ENCODE measurements at regions not wholly inside any gene's neighbourhood (a gene's known extent, or its start where the extent isn't known, plus 50 kb on each side); places are given as distances from the start of the nearest gene placed in this dataset.
"Not testable (repeated sequence)": the region's sequence is repeated elsewhere in the genome, so short reads cannot be mapped to it uniquely, and the experiment has no call there.

- H4K8ac ChIP-seq (ENCODE audit: extremely low read depth, insufficient read depth, low read length); H3K4ac ChIP-seq (replicated peaks; ENCODE audit: insufficient read length, low read depth, low read length); H4K91ac ChIP-seq (replicated peaks; ENCODE audit: insufficient read length, low read length); H3K79me2 ChIP-seq (ENCODE audit: control insufficient read depth in 1 of 2, insufficient read depth in 2 of 2, low read length in 2 of 2); H3K23ac ChIP-seq (ENCODE audit: insufficient read length); H3K4me2 ChIP-seq (ENCODE audit: insufficient read depth in 1 of 2, low read depth in 2 of 2, low read length in 2 of 2); H2AK5ac ChIP-seq (ENCODE audit: low read depth, low read length); H3K27me3 ChIP-seq (replicated peaks in 1 of 4; ENCODE audit: control insufficient read depth in 3 of 4, extremely low read depth in 1 of 4, insufficient read depth in 3 of 4, low read length in 3 of 4); H3K27ac ChIP-seq (ENCODE audit: low read depth, low read length); H2AFZ ChIP-seq (ENCODE audit: low read length); FAIRE-seq; DNase-seq (ENCODE audit: low read depth in 1 of 2, low spot score in 2 of 2); H2BK20ac ChIP-seq (ENCODE audit: low read length); H3K56ac ChIP-seq (replicated peaks; ENCODE audit: insufficient read length, low read depth, low read length); H2BK12ac ChIP-seq (ENCODE audit: low read depth, low read length); H3K4me1 ChIP-seq (replicated peaks in 1 of 4; ENCODE audit: control insufficient read depth in 3 of 4, insufficient read depth in 4 of 4, low read length in 3 of 4); H4K20me1 ChIP-seq (replicated peaks in 1 of 2; ENCODE audit: control insufficient read depth in 1 of 2, insufficient read depth in 2 of 2, low read length in 2 of 2); H2BK15ac ChIP-seq (ENCODE audit: low read length); CTCF ChIA-PET (ENCODE audit: partially characterized antibody); H3K79me1 ChIP-seq (ENCODE audit: low read depth, low read length); H3K4me3 ChIP-seq (ENCODE audit: extremely low read depth in 1 of 4, insufficient read depth in 2 of 4, low read depth in 3 of 4, low read length in 4 of 4); H2BK5ac ChIP-seq (ENCODE audit: low read depth, low read length); H3K14ac ChIP-seq (ENCODE audit: insufficient read length); H3K23me2 ChIP-seq (ENCODE audit: low read depth, low read length); H2BK120ac ChIP-seq (replicated peaks; ENCODE audit: low read depth, low read length); H3K9ac ChIP-seq (replicated peaks in 1 of 4; ENCODE audit: extremely low read depth in 1 of 4, low read depth in 3 of 4, low read length in 3 of 4); H3K18ac ChIP-seq (ENCODE audit: extremely low read depth, low read length); POLR2A ChIA-PET (ENCODE audit: partially characterized antibody); H4K5ac ChIP-seq (ENCODE audit: insufficient read length, low read depth, low read length): not testable (repeated sequence)
- WGBS, 2 experiments (ENCODE audit: extremely low coverage in 1 of 2, insufficient coverage in 1 of 2, insufficient read length in 1 of 2, insufficient replicate concordance in 2 of 2, low coverage in 1 of 2, low lambda C conversion rate in 2 of 2, missing lambda C conversion rate in 1 of 2), result 91% methylated on average over 34 of the region's 34 CpGs; no CpG with 5 or more reads in 1 of the 2 experiments
- H3K9me3 ChIP-seq (ENCODE audit: insufficient read depth in 2 of 2, low read depth in 1 of 2, low read length in 1 of 2), result peaks cover 43 to 57% of the 10 kb centered on the region in 2 experiments
- peaks cover 0 to 22% (median 0%) of the 10 kb centered on the region in 4 experiments; a peak in 1 of 8 replicates for H3K36me3 ChIP-seq (ENCODE audit: control insufficient read depth in 2 of 4, insufficient read depth in 4 of 4, low read length in 3 of 4)
These were observed 3897.5 kb upstream of the OR11H1 start for GRCh38 chr22:11630386-11631084.

Data from H1 (cell line).